Keratinocyte (primary cell): ENCODE measurements at regions not wholly inside any gene's neighbourhood (a gene's known extent, or its start where the extent isn't known, plus 50 kb on each side); places are given as distances from the start of the nearest gene placed in this dataset.

Experiments
- DNase-seq: peaks from one replicate; pipeline ENCODE4 v3.0.0-alpha.2; 2011; ENCODE audit warnings: low read depth, missing footprints, low spot score
- FAIRE-seq: peaks from 2 replicates; lab custom pipeline; 2011; peaks lifted over from hg19 to GRCh38; lab: Jason Lieb, UNC
- H2AFZ ChIP-seq: 2 replicates; pipeline ENCODE4 v1.6.0; 2012; ENCODE audit warnings: low read length, control low read depth, inconsistent platforms; ENCODE audit not compliant: control insufficient read depth
- H3K27ac ChIP-seq: 2 replicates; pipeline ENCODE4 v1.5.1; 2011; ENCODE audit warnings: low read length; ENCODE audit not compliant: control insufficient read depth, insufficient read depth
- H3K27me3 ChIP-seq: 3 replicates; pipeline ENCODE4 v1.6.0; 2011; ENCODE audit warnings: low read length; ENCODE audit not compliant: control insufficient read depth, insufficient read depth; ENCODE audit errors: extremely low read depth
- H3K36me3 ChIP-seq, 2 experiments: 2 replicates in 1 of 2; 3 replicates in 1 of 2; pipeline ENCODE4 v1.5.1; 2011; ENCODE audit warnings: low read length in 2 of 2, mild to moderate bottlenecking in 1 of 2; ENCODE audit not compliant: control insufficient read depth in 2 of 2, insufficient read depth in 2 of 2; ENCODE audit errors: extremely low read depth in 1 of 2
- H3K4me1 ChIP-seq: 3 replicates; pipeline ENCODE4 v1.5.1; 2011; ENCODE audit warnings: low read length; ENCODE audit not compliant: control insufficient read depth, insufficient read depth; ENCODE audit errors: extremely low read depth
- H3K4me2 ChIP-seq: 3 replicates; pipeline ENCODE4 v1.6.0; 2011; ENCODE audit warnings: low read depth, low read length; ENCODE audit not compliant: control insufficient read depth, insufficient read depth; ENCODE audit errors: extremely low read depth
- H3K4me3 ChIP-seq, 3 experiments: fragments of 200-600 bp in 1 of 3; sonication (generic) in 1 of 3; 2 replicates in 2 of 3; 3 replicates in 1 of 3; pipeline ENCODE4 v1.5.1; 2011 to 2016; ENCODE audit warnings: low read length in 3 of 3, mild to moderate bottlenecking in 3 of 3, control low read depth in 2 of 3, inconsistent platforms in 1 of 3, low read depth in 1 of 3, mixed read lengths in 1 of 3, mixed run types in 1 of 3, moderate library complexity in 1 of 3; ENCODE audit not compliant: control insufficient read depth in 2 of 3, insufficient read depth in 2 of 3; ENCODE audit errors: extremely low read depth in 1 of 3
- H3K79me2 ChIP-seq: 2 replicates; pipeline ENCODE4 v1.6.0; 2012; ENCODE audit warnings: low read length; ENCODE audit not compliant: control insufficient read depth, insufficient read depth
- H3K9ac ChIP-seq: 3 replicates; pipeline ENCODE4 v1.6.0; 2011; ENCODE audit warnings: low read length; ENCODE audit not compliant: control insufficient read depth, insufficient read depth; ENCODE audit errors: extremely low read depth
- H3K9me1 ChIP-seq: 3 replicates; pipeline ENCODE4 v1.6.0; 2011; ENCODE audit warnings: low read length; ENCODE audit not compliant: control insufficient read depth, insufficient read depth; ENCODE audit errors: extremely low read depth
- H3K9me3 ChIP-seq: 2 replicates; pipeline ENCODE4 v1.5.1; 2012; ENCODE audit warnings: low read depth, low read length; ENCODE audit not compliant: control insufficient read depth
- H4K20me1 ChIP-seq: 3 replicates; pipeline ENCODE4 v1.6.0; 2011; ENCODE audit warnings: low read length; ENCODE audit not compliant: control insufficient read depth, insufficient read depth; ENCODE audit errors: extremely low read depth
- EZH2 ChIP-seq: IDR thresholded peaks from one replicate; pipeline ENCODE4 v1.6.1; 2012; ENCODE audit warnings: inconsistent platforms, mild to moderate bottlenecking, low read length, moderate library complexity
- dilution Hi-C: fragments of 300-500 bp; cut with MboI; formaldehyde crosslinking; loops from one replicate; pipeline ENCODE4 v1.7.0; 2020; ENCODE audit warnings: low sequenced_read_pairs; ENCODE audit not compliant: extremely low pct_ligation_motif_present
- TF ChIP-seq, protein P1 (sequence below), 3 experiments: IDR thresholded peaks in 1 of 3; conservative IDR thresholded peaks in 1 of 3; optimal IDR thresholded peaks in 1 of 3; 2 replicates in 2 of 3; 3 replicates in 1 of 3; pipeline versions ENCODE3 to v1.5.1; 2011; ENCODE audit warnings: low read length in 3 of 3, mild to moderate bottlenecking in 3 of 3, moderate library complexity in 2 of 3, control low read depth in 1 of 3, inconsistent platforms in 1 of 3; ENCODE audit not compliant: insufficient read depth in 2 of 3; ENCODE audit errors: extremely low read depth in 1 of 3

- H3K9me1 ChIP-seq = no peaks in the 10 kb centered on the region
- DNase-seq (no peak), FAIRE-seq (no peak)
- H3K4me3 ChIP-seq = no peak overlapping the region
- H3K36me3 ChIP-seq = no peaks in the 10 kb centered on the region
- H3K27me3 ChIP-seq = no peaks in the 10 kb centered on the region
- no peak overlapping the region for H2AFZ ChIP-seq
- H4K20me1 ChIP-seq = no peaks in the 10 kb centered on the region
- peaks cover 6% of the 10 kb centered on the region for H3K9me3 ChIP-seq
- H3K79me2 ChIP-seq = no peaks in the 10 kb centered on the region
- no peak overlapping the region for H3K9ac ChIP-seq
- dilution Hi-C loops = no loop called here
- no peaks in the 10 kb centered on the region for H3K4me1 ChIP-seq
- H3K27ac ChIP-seq = no peak overlapping the region
- no peak for TF ChIP-seq EZH2
- TF ChIP-seq, protein P1, sequence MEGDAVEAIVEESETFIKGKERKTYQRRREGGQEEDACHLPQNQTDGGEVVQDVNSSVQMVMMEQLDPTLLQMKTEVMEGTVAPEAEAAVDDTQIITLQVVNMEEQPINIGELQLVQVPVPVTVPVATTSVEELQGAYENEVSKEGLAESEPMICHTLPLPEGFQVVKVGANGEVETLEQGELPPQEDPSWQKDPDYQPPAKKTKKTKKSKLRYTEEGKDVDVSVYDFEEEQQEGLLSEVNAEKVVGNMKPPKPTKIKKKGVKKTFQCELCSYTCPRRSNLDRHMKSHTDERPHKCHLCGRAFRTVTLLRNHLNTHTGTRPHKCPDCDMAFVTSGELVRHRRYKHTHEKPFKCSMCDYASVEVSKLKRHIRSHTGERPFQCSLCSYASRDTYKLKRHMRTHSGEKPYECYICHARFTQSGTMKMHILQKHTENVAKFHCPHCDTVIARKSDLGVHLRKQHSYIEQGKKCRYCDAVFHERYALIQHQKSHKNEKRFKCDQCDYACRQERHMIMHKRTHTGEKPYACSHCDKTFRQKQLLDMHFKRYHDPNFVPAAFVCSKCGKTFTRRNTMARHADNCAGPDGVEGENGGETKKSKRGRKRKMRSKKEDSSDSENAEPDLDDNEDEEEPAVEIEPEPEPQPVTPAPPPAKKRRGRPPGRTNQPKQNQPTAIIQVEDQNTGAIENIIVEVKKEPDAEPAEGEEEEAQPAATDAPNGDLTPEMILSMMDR (optimal IDR thresholded peaks at IDR 0.05 in 1 of 3, IDR thresholded peaks at IDR 0.05 in 1 of 3, conservative IDR thresholded peaks at IDR 0.05 in 1 of 3; ENCODE audit: extremely low read depth in 1 of 3, insufficient read depth in 2 of 3, low read length in 3 of 3) = no peak
- no peak overlapping the region for H3K4me2 ChIP-seq
These were observed 334.6 kb upstream of the ATP10A start for GRCh38 chr15:26197719-26198118.

- Histone ChIP-seq H3K9ac (no peak overlapping the region), H3K36me3 (no peaks in the 10 kb centered on the region), H3K9me1 (no peaks in the 10 kb centered on the region), H3K27me3 (no peaks in the 10 kb centered on the region), H2AFZ (no peak overlapping the region), H3K4me3 (no peak overlapping the region), H3K27ac (no peak overlapping the region), H3K4me2 (no peak overlapping the region), H3K79me2 (no peaks in the 10 kb centered on the region), H4K20me1 (no peaks in the 10 kb centered on the region), H3K4me1 (no peaks in the 10 kb centered on the region), H3K9me3 (peaks cover 6% of the 10 kb centered on the region)
- dilution Hi-C loops = no loop called here
- no peak for DNase-seq
- FAIRE-seq = no peak
- TF ChIP-seq, protein P1 (optimal IDR thresholded peaks at IDR 0.05 in 1 of 3, IDR thresholded peaks at IDR 0.05 in 1 of 3, conservative IDR thresholded peaks at IDR 0.05 in 1 of 3; ENCODE audit: extremely low read depth in 1 of 3, insufficient read depth in 2 of 3, low read length in 3 of 3) = no peak
- TF ChIP-seq EZH2 = no peak
These were observed 333.9 kb upstream of the ATP10A start for GRCh38 chr15:26197060-26197459.
